Activated naive CD4-positive, alpha-beta T cell treated with Interleukin-2 at 50 U/mL for 16 hours (primary cell): ENCODE measurements at regions not wholly inside any gene's neighbourhood (a gene's known extent, or its start where the extent isn't known, plus 50 kb on each side); places are given as distances from the start of the nearest gene placed in this dataset.

Experiments
- DNase-seq: peaks from one replicate; pipeline ENCODE4 v3.0.0-alpha.2; 2020

DNA sequence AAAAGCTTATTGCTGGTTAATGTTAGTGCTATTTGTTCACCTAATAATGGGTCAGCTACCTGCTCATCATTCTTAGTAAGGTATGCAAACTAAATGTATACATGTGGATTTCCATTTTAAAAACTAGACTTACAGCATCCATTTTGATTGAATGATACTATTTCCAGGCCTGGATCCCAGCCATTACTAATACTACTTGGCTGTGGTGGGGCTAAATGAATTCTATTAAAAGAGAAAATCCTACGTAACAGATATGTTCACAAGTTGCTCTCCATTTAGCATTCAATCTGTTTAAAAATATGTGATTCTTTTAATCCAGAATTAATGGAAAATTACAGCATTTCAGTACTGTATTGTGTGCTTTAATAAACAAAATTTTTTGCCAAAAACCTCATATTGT lies 169.4 kb upstream of the MIR17HG start:
- no peak for DNase-seq

GRCh38 chr13:91181892-91182291 lies 165.6 kb upstream of the MIR17HG start:
- no peak for DNase-seq

DNA sequence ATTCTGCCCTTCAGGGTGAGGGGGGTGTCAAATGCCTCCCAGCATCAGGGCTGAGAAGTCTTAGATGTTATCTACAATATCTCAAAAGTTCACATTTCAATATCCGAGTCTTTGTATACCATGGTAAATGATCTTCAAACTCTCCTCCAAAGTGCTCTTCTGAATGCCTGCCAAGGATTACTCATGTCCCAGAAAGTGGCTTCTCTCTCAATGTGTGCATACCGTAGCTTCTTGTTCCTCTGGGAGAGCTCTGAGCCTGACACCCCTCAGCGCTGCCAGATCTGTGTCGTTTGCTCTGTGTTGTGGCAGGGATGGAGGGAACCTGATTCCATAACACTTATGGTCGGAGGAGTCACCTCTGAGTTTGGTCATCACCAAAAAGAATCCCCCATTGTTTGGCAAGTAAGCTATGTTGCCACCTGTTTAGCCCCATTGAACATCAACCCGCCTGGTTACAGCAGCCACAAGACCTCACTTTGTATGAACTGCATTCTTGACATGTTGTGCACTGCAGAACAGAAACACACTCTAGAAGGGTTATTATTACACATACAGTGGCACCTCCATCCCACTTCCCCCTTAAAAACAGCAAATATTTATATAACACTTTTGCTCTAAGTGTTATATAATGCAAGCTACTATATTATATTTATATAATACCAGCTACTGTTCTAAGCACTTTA lies 163.1 kb upstream of the MIR17HG start:
- DNase-seq: no peak

- DNase-seq: no peak
Observed at GRCh38 chr13:91185294-91185863, 162.1 kb upstream of the MIR17HG start.

GRCh38 chr13:91187522-91187921 lies 160.0 kb upstream of the MIR17HG start:
- no peak for DNase-seq

DNA sequence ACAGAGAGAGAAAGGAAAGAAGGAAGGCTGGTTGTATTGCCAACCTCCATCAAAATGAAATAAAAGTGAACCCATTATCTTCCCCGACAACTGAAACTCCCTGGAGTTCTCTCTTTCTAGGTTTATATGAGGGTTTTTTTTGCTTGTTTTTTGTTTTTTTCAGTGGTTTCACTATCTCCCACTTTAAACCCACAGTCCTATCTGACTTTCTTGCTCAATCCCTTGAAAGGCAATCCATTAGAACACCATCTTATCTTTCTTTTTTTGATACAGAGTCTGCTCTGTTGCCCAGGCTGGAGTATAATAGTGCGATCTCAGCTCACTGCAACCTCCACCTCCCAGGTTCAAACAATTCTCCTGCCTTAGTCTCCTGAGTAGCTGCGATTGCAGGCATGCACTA lies 158.0 kb upstream of the MIR17HG start:
- no peak for DNase-seq

GRCh38 chr13:91193358-91193757 lies 154.1 kb upstream of the MIR17HG start:
- DNase-seq: no peak

DNA sequence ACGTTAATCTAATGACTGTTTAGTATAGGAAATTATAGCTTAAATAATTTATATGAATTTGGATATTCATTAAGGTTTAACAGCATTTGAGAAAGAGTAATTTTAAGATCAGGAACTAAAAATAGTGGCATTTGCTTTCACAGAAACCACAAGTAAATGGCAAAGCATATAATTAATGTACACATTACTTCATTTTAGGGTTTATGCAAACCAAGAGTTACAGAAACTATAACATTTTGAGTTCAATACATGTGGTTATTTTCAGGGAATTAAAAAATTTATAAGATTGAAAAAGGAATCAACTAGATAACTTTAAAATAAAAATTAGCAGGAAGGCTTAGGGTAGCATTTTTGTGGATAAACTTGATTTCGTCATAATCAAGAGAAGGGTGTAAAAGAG lies 151.7 kb upstream of the MIR17HG start:
- no peak for DNase-seq

DNA sequence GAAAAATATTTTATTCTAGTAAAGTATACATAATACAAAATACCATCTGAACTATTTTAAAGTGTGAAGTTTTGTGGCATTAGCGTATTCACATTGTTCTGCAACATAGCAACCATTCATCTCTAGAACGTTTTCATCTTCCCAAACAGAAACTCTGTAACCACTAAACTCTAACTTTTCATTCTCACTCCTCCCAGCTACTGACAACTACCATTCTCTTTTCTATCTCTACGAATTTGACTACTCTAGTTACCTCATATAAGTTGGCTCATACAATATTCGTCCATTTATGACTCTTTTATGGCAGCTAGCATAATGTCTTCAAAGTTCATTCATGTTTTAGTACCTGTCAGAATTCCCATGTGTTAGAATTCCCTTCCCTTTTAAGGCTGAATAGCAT lies 150.5 kb upstream of the MIR17HG start:
- no peak for DNase-seq

GRCh38 chr13:91199866-91200265 lies 147.6 kb upstream of the MIR17HG start:
- DNase-seq: no peak

DNA sequence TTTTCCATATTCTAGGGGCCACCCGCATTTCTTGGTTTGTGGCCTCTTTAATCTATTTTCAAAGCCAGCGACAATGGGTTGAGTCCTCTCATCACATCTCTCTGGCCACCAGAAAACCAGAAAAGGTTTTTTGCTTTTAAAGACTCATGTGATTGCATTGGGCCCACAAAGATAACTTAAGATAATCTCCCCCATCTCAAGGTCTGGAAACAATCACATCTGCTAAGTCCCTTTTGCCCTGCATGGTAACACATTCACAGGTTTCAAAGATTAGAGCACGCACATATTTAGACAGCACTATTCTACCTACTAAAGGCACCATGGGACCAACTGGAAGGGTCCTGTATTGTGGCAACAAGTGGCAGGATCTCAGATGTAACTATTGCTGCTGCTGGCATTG lies 147.0 kb upstream of the MIR17HG start:
- no peak for DNase-seq

DNA sequence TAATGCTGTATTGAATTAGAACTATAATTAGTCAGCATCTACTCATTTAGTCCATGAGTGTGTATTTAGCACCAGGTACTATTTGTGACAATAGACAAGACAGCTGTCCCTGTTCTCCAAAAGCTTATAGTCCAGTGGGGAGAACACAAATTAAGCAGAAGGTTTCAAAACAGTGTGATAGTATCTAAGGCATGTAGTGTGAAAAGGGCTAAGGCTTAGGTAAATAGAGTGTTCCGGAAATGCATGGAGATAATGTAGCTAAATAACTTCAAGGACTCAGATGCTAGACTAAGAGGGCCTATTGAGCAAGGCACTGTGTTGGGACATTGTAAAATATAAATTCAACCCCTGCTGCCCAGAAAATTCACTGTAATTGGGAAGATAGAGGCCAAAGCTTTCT lies 144.1 kb upstream of the MIR17HG start:
- DNase-seq: no peak

DNA sequence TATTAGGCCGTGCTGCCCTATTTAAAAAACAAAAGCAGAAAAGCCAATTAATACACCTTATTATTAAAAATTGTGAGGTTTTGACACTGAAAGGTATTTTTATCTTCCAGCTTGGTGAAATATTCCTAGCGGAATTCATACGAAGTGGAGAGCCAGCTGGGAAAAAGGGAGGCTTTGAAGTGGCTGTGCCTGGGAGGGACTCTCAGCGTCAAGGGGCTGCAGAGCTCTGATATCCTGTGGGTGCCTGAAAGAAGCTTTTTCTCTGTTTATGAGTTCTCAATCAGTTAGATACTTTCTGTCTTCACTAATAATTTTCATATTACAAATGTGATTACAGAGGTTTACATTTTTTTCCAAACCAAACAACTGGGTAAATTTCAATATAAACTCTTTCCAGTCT lies 140.2 kb upstream of the MIR17HG start:
- no peak for DNase-seq

DNA sequence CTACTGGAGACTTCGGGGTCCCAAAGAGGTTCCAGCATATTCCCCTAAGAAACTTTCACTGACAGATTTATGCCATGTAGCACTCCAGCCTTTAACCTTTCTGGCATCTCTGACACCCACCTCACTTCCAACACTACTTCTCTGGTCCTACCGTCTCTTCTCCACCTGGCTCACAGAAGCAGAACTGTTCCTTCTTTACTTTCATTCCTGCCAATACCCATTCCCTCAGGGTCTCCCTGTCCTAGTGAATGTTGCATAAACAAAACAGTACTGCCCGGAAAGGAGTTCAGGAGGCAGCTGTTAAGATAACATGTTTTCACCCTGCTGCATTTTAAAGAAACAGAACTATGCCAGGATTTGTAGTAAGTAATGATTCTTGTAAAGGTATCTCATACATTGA lies 136.0 kb upstream of the MIR17HG start:
- no peak for DNase-seq

DNA sequence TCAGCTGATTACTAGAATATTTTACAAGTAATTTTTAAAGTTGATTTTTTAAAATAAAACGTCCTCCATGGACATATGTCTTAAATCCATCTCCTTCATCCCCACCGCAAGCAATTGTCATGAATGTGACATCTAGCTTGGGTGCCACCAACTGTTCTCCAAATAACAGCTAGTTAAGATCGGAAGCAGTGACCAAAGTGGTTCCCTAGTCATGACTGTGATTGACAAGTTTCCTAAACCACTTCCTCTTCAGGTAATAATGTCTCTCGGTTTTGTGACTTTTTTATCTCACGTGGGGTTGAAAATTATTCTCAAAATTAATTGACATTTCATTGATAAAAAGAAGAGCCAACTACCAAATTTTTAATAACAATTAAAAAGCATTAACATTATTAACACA lies 135.3 kb upstream of the MIR17HG start:
- DNase-seq: no peak

- DNase-seq: no peak
Observed at GRCh38 chr13:91214031-91214430, 133.5 kb upstream of the MIR17HG start.

DNA sequence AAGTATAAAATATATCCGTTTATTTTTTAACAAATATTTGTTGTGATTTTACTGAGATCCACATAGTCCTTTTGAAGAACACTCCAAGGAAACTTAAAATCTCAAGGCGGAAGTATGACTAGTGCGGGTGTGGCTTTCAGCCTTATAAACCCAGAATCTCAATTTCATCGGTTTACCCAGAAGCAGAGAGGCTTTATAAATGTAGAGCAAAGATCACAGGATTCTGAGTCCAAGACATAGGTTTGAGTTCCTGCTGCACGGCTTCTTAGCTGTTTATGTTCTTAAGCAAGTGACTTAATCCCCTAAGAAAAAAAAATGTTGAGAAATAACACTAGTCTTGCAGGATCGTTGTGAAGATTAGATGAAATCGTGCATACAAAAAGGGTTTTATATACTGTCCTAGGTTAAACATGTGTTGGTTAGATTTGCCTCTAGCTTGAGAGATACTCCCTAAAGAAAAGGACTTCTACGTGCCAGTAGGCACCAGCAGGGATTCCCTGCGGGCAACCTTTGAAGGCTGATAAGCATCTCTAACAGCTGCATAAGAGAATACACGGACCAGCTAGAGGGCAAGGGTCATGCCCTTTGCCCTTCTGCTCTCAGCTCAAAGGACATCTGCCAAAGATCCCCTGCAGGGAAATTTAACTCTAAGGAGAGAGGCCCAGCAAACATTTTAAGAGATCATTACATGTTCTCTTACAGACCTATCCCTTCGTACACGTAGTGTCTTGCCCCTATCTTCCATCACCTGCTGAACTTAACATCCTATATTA lies 130.4 kb upstream of the MIR17HG start:
- DNase-seq: no peak

DNA sequence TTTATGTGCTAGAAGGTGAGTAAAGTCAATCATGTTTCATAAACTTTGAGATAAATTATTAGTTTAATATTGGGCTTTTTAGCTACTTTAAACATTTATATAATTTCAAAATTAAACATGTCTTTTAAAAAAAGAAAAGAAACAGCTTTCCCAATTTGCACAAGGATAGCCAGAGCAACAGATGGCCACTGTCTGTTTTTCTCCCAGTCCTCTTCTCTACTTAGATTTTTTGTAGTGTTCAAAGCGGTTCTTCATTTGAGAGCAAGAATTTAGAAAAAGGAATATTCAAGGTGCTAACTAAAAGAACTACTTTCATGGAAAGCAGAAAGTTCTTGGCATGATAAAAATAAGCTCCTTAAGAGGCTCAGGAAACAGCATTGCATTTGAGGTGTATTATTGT lies 128.3 kb upstream of the MIR17HG start:
- no peak for DNase-seq

DNA sequence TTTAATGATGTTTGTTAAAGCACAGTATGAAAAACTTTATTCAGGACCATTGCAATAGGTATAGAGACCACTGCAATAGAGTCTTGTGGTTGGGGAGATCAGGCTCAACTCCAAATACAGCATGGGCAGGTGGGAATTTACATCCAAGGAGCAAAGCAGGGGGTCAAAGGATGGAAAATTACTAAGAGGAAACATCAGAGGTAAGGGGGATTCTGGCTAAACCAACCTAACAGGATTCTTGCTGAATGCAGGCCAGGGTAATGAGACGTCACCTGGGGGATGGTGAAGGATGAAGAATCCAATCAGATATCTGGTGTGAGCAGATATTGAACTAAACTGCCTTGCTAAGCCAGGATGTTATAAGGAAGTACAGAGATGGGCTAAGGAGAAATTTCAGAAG lies 126.6 kb upstream of the MIR17HG start:
- DNase-seq: no peak

DNA sequence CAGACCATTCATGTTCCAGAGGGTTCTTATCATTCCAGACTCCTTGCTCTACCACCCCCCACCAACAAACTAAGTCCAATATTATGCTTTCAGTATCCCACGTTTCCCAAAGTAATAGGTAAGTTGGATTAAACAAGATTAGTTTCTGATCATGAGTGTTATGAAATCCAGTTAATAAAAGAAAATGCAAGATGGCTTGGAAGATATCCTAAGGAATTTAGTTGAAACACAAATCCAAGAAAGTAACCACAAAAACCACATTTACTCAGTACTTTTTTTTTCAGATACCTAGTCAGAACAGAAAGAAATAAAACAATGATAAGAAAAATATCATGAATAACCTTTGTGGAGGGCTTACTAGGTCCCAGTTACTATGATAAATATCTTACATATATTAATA lies 119.4 kb upstream of the MIR17HG start:
- no peak for DNase-seq

GRCh38 chr13:91228940-91229339 lies 118.5 kb upstream of the MIR17HG start:
- no peak for DNase-seq

- DNase-seq: no peak
Observed at GRCh38 chr13:91232716-91233115, 114.8 kb upstream of the MIR17HG start.

GRCh38 chr13:91233291-91233690 lies 114.2 kb upstream of the MIR17HG start:
- DNase-seq: no peak

DNA sequence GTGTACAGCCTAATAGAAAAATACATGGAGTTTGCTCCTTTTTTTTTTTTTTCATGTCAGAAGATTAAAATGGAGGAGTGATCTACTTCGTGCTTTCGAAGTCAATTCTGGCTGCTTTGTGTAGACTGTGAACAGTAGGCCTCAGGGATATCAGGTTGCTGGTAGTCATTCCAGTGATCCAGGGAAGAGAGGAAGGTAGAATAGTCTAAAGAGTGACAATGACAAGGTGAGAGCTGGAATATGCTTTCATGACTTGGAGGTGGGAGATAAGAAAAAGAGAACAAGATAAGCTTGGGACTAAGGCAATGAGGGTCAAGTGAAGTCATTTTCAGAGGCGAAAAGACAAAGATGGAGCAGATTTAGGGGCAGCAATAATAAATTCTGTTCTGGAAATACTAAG lies 111.3 kb upstream of the MIR17HG start:
- no peak for DNase-seq

DNA sequence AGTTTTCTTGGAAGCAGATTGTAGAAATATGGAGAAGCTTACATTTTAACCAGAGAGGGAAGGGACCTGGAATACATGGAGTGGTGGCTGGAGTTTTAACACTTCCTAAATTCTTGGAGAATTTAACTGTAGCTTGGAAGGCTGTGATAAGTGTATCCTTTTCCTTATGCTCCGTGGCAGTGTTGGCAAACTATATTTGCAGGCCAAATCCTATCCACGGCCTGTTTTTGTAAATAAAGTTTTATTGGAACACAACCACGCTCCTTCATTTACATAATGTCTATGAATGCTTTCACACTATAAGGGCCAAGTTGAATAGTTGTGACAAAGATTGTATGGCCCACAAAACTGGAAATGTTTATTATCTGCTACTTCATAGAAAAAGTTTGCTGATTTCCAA lies 110.6 kb upstream of the MIR17HG start:
- no peak for DNase-seq
